Central memory CD8-positive, alpha-beta T cell (primary cell): ENCODE measurements at regions not wholly inside any gene's neighbourhood (a gene's known extent, or its start where the extent isn't known, plus 50 kb on each side); places are given as distances from the start of the nearest gene placed in this dataset.

Experiments
- ATAC-seq: fragments of 150-1000 bp; cut with Tn5 transposase; replicated peaks from 2 replicates; pipeline ENCODE4 v1.10.0; 2022; ENCODE audit warnings: mild to moderate bottlenecking, moderate FRiP score, moderate number of reproducible peaks; ENCODE audit not compliant: poor library complexity, severe bottlenecking; ENCODE audit errors: extremely low read depth
- DNase-seq, 2 donors: peaks; one replicate each; pipeline ENCODE4 v3.0.0; 2021; ENCODE audit warnings: low spot score in 2 of 2
- H3K27ac Mint-ChIP-seq: one replicate; pipeline ENCODE4 v1.8.0; 2022; ENCODE audit warnings: low read depth, mild to moderate bottlenecking, moderate library complexity, mixed read lengths
- H3K27me3 Mint-ChIP-seq: one replicate; pipeline ENCODE4 v1.8.0; 2022; ENCODE audit warnings: mixed read lengths
- H3K36me3 Mint-ChIP-seq: one replicate; pipeline ENCODE4 v1.8.0; 2022; ENCODE audit warnings: mild to moderate bottlenecking, moderate library complexity, mixed read lengths; ENCODE audit not compliant: insufficient read depth
- H3K4me1 Mint-ChIP-seq: one replicate; pipeline ENCODE4 v1.8.0; 2022; ENCODE audit warnings: mixed read lengths
- H3K4me3 Mint-ChIP-seq: one replicate; pipeline ENCODE4 v1.8.0; 2022; ENCODE audit warnings: mild to moderate bottlenecking, moderate library complexity, mixed read lengths
- H3K9me3 Mint-ChIP-seq: one replicate; pipeline ENCODE4 v1.8.0; 2022; ENCODE audit warnings: mixed read lengths

- H3K27ac Mint-ChIP-seq = no peak overlapping the region
- H3K4me3 Mint-ChIP-seq = no peak overlapping the region
- no peaks in the 10 kb centered on the region for H3K27me3 Mint-ChIP-seq
- ATAC-seq (no peak), DNase-seq (no peak)
- no peaks in the 10 kb centered on the region for H3K36me3 Mint-ChIP-seq
- H3K4me1 Mint-ChIP-seq = no peaks in the 10 kb centered on the region
- H3K9me3 Mint-ChIP-seq = peaks cover 18% of the 10 kb centered on the region
Observed at GRCh38 chr2:122873951-122874350, 1118.5 kb downstream of the TSN start.

- no peak overlapping the region for H3K4me3 Mint-ChIP-seq
- ATAC-seq (peak; percentile 36), DNase-seq (no peak)
- H3K4me1 Mint-ChIP-seq = no peaks in the 10 kb centered on the region
- H3K9me3 Mint-ChIP-seq = peaks cover 13% of the 10 kb centered on the region
- H3K27ac Mint-ChIP-seq = no peak overlapping the region
- no peaks in the 10 kb centered on the region for H3K27me3 Mint-ChIP-seq
- no peaks in the 10 kb centered on the region for H3K36me3 Mint-ChIP-seq
Observed at GRCh38 chr2:122875091-122875865, 1119.8 kb downstream of the TSN start.

GRCh38 chr2:122883849-122884248 is 1128.4 kb downstream of the TSN start:
- ATAC-seq (no peak), DNase-seq (no peak)
- H3K4me3 Mint-ChIP-seq = no peak overlapping the region
- H3K9me3 Mint-ChIP-seq = peaks cover 7% of the 10 kb centered on the region
- H3K27me3 Mint-ChIP-seq = no peaks in the 10 kb centered on the region
- H3K36me3 Mint-ChIP-seq = no peaks in the 10 kb centered on the region
- no peaks in the 10 kb centered on the region for H3K4me1 Mint-ChIP-seq
- H3K27ac Mint-ChIP-seq = no peak overlapping the region

GRCh38 chr2:122884889-122885288 is 1129.4 kb downstream of the TSN start:
- H3K9me3 Mint-ChIP-seq = peaks cover 7% of the 10 kb centered on the region
- no peak overlapping the region for H3K4me3 Mint-ChIP-seq
- H3K27ac Mint-ChIP-seq = no peak overlapping the region
- no peaks in the 10 kb centered on the region for H3K36me3 Mint-ChIP-seq
- ATAC-seq = no peak
- DNase-seq = no peak
- H3K4me1 Mint-ChIP-seq = no peaks in the 10 kb centered on the region
- no peaks in the 10 kb centered on the region for H3K27me3 Mint-ChIP-seq

- no peaks in the 10 kb centered on the region for H3K4me1 Mint-ChIP-seq
- no peak overlapping the region for H3K27ac Mint-ChIP-seq
- H3K36me3 Mint-ChIP-seq = no peaks in the 10 kb centered on the region
- peaks cover 12% of the 10 kb centered on the region for H3K9me3 Mint-ChIP-seq
- DNase-seq (no peak), ATAC-seq (no peak)
- no peak overlapping the region for H3K4me3 Mint-ChIP-seq
- no peaks in the 10 kb centered on the region for H3K27me3 Mint-ChIP-seq
Observed at GRCh38 chr2:122885436-122885835, 1130.0 kb downstream of the TSN start.

GRCh38 chr2:122886479-122887145 is 1131.2 kb downstream of the TSN start:
- DNase-seq = no peak
- Mint-ChIP-seq H3K27ac (no peak overlapping the region), H3K36me3 (no peaks in the 10 kb centered on the region), H3K4me1 (no peaks in the 10 kb centered on the region), H3K4me3 (no peak overlapping the region), H3K27me3 (no peaks in the 10 kb centered on the region), H3K9me3 (peaks cover 9% of the 10 kb centered on the region)
- no peak for ATAC-seq

- no peak overlapping the region for H3K27ac Mint-ChIP-seq
- no peak for ATAC-seq
- no peak for DNase-seq
- no peaks in the 10 kb centered on the region for H3K4me1 Mint-ChIP-seq
- H3K36me3 Mint-ChIP-seq = no peaks in the 10 kb centered on the region
- H3K4me3 Mint-ChIP-seq = no peak overlapping the region
- H3K27me3 Mint-ChIP-seq = no peaks in the 10 kb centered on the region
- H3K9me3 Mint-ChIP-seq = peaks cover 35% of the 10 kb centered on the region
Observed at GRCh38 chr2:122899614-122900013, 1125.5 kb upstream of the CNTNAP5 start.

- Mint-ChIP-seq H3K27me3 (no peaks in the 10 kb centered on the region), H3K36me3 (no peaks in the 10 kb centered on the region), H3K9me3 (peaks cover 17% of the 10 kb centered on the region), H3K27ac (no peak overlapping the region), H3K4me1 (no peaks in the 10 kb centered on the region), H3K4me3 (no peak overlapping the region)
- DNase-seq (no peak), ATAC-seq (no peak)
Observed at GRCh38 chr2:122905431-122905830, 1119.7 kb upstream of the CNTNAP5 start.

GRCh38 chr2:122908159-122908558 is 1116.9 kb upstream of the CNTNAP5 start:
- Mint-ChIP-seq H3K4me3 (no peak overlapping the region), H3K27me3 (no peaks in the 10 kb centered on the region), H3K27ac (no peak overlapping the region), H3K36me3 (no peaks in the 10 kb centered on the region), H3K4me1 (no peaks in the 10 kb centered on the region), H3K9me3 (peaks cover 21% of the 10 kb centered on the region)
- DNase-seq (no peak), ATAC-seq (no peak)

GRCh38 chr2:122927197-122927596 is 1097.9 kb upstream of the CNTNAP5 start:
- peaks cover 16% of the 10 kb centered on the region for H3K9me3 Mint-ChIP-seq
- H3K4me1 Mint-ChIP-seq = no peaks in the 10 kb centered on the region
- H3K27me3 Mint-ChIP-seq = no peaks in the 10 kb centered on the region
- no peak overlapping the region for H3K4me3 Mint-ChIP-seq
- no peaks in the 10 kb centered on the region for H3K36me3 Mint-ChIP-seq
- ATAC-seq = no peak
- DNase-seq = no peak
- no peak overlapping the region for H3K27ac Mint-ChIP-seq

- DNase-seq (no peak), ATAC-seq (no peak)
- Mint-ChIP-seq H3K27ac (no peak overlapping the region), H3K27me3 (no peaks in the 10 kb centered on the region), H3K4me1 (no peaks in the 10 kb centered on the region), H3K9me3 (peaks cover 16% of the 10 kb centered on the region), H3K36me3 (no peaks in the 10 kb centered on the region), H3K4me3 (no peak overlapping the region)
Observed at GRCh38 chr2:122927710-122928557, 1097.2 kb upstream of the CNTNAP5 start.

- no peaks in the 10 kb centered on the region for H3K27me3 Mint-ChIP-seq
- no peak overlapping the region for H3K4me3 Mint-ChIP-seq
- DNase-seq (no peak), ATAC-seq (no peak)
- no peak overlapping the region for H3K27ac Mint-ChIP-seq
- H3K36me3 Mint-ChIP-seq = no peaks in the 10 kb centered on the region
- H3K4me1 Mint-ChIP-seq = no peaks in the 10 kb centered on the region
- peaks cover 16% of the 10 kb centered on the region for H3K9me3 Mint-ChIP-seq
Observed at GRCh38 chr2:122929347-122929746, 1095.7 kb upstream of the CNTNAP5 start.
